GM10248 (cell line): ENCODE measurements at regions not wholly inside any gene's neighbourhood (a gene's known extent, or its start where the extent isn't known, plus 50 kb on each side); places are given as distances from the start of the nearest gene placed in this dataset.

Source experiments
- CTCF ChIA-PET: fragments of 300-600 bp; sonication (Branson Sonifier 250); formaldehyde crosslinking; extraction: SDS; loops from one replicate; lab custom pipeline; 2021; ENCODE audit warnings: antibody characterized with exemption; lab: Yijun Ruan, JAX
- POLR2A ChIA-PET: fragments of 350-650 bp; sonication (Branson Sonifier 250); formaldehyde crosslinking; extraction: SDS; loops from one replicate; lab custom pipeline; 2020; ENCODE audit warnings: antibody characterized with exemption; lab: Yijun Ruan, JAX
- DNase-seq: peaks from one replicate; pipeline ENCODE4 v3.0.0; 2012; ENCODE audit errors: extremely low spot score
- TF ChIP-seq, protein P1 (sequence below): IDR thresholded peaks from 2 replicates; pipeline ENCODE4 v1.5.1; 2012; ENCODE audit warnings: mild to moderate bottlenecking, low read depth; ENCODE audit errors: extremely low read depth, missing control alignments, control extremely low read depth

DNA sequence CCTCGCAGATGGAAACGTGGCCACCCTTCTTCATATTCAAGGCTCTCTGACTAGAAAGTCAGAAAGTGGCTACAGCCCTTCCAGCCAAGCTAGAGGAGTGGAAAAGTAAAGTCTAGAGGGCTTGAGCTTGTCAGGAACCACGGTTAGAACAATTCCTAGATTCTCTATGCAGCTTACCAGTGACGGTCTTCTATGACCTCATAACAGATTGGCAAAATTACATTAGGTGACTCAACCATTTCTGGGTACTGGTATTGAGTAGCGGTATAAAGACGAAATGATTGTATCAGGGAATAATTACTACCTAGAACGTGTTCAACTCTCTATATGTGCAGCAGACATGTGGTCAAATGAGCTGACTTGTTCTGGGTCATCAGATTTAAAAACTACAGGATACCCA, 155.0 kb upstream of the RUNX1 start:
- POLR2A ChIA-PET: interaction anchor here (0.6 kb wide), 1 partner anchor 27 kb away, joined by 3 read pairs; no protein-coding TSS in a partner anchor
- no peak for DNase-seq
- CTCF ChIA-PET: interaction anchor here (1.3 to 3.5 kb wide), 3 partner anchors 14 to 142 kb away, joined by 3 to 18 read pairs (median 5); no protein-coding TSS in a partner anchor
- TF ChIP-seq, protein P1, sequence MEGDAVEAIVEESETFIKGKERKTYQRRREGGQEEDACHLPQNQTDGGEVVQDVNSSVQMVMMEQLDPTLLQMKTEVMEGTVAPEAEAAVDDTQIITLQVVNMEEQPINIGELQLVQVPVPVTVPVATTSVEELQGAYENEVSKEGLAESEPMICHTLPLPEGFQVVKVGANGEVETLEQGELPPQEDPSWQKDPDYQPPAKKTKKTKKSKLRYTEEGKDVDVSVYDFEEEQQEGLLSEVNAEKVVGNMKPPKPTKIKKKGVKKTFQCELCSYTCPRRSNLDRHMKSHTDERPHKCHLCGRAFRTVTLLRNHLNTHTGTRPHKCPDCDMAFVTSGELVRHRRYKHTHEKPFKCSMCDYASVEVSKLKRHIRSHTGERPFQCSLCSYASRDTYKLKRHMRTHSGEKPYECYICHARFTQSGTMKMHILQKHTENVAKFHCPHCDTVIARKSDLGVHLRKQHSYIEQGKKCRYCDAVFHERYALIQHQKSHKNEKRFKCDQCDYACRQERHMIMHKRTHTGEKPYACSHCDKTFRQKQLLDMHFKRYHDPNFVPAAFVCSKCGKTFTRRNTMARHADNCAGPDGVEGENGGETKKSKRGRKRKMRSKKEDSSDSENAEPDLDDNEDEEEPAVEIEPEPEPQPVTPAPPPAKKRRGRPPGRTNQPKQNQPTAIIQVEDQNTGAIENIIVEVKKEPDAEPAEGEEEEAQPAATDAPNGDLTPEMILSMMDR: no peak

DNA sequence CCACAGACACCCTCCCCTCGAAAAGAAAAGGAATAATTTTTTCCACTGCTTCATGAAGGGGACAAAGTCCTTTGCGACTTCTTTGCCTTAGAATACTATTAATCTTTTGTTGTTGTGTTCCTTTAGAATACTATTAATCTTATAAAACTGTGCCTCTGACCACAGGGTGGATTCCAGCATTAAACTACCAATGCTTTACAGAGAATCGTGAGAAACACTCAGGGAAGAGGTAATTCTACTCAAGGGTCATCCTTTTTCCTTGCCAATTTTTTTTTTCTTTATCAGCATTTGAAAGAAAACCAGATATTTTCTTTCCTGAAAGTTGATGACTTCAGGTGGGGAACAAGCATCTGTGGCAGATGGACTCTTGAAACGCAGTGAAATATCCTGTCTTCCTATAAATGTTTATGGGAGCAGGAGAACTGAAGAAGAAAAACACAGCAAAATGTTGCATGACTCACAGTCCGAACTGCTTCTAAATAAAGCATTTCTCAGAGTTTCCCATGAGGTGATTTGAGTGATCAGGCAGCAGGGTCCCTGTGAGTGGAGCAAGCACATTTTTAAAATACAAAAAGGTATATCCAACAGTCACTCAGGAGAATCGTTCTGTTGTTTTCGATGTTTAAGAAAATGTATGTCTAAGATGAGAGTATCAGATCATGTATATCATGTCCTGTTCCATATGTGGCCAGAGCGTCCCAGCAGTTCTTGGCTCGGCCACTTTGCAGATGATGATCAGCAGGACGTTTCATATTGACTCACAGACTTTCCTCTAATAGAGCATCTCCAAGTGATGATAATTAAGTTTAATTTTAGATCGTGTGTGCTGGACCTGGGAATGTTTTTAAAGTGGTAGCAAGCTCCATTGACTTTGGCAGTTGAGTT, 154.2 kb upstream of the RUNX1 start:
- DNase-seq: no peak
- POLR2A ChIA-PET: no interaction called here
- TF ChIP-seq, protein P1: no peak
- CTCF ChIA-PET: interaction anchor here (1.3 to 3.5 kb wide), 2 partner anchors 13 to 142 kb away, joined by 3 to 18 read pairs; no protein-coding TSS in a partner anchor

DNA sequence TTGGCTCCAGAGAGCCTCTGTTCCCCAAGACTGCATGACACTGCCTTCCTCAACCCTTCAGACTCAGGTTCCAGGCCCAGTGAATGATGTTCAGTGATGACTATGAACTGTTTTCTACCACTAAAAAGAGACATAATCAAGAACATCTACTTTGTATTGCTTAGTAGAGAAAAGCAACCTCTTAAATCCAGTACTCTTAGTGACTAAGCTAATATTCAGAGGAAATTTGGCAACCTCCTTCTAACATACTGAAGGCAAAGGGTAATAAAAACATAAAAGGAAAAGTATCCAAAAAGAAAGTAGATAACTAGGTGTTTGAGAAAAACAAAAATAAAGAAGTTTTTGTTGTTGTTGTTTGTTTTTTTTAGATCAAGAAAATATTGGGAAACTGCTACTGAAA, 153.3 kb upstream of the RUNX1 start:
- ChIA-PET POLR2A (no interaction called here), CTCF (interaction anchor here (0.9 to 1.8 kb wide), 3 partner anchors 8 to 13 kb away, joined by 3 to 5 read pairs (median 4); no protein-coding TSS in a partner anchor)
- no peak for DNase-seq
- TF ChIP-seq, protein P1: no peak

DNA sequence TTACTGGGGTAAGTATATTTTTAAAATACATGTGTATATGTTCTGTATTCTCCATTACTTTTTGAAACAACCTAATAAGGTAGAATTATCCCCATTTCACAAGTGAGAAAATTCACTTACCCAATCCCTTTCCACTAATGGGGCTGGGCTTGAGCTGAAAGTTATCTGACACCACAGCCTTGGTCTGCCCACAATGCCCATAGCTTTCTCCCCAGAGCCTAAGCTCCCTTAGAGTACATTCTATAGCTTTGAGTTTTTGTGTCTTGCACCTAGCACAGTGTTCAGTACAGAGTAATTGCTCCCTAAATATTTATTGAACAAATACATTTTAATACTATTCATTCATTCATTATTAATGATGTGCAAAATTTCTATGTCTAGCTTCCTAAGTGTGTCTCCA, 152.7 kb upstream of the RUNX1 start:
- TF ChIP-seq, protein P1: no peak
- ChIA-PET POLR2A (no interaction called here), CTCF (interaction anchor here (0.9 to 1.8 kb wide), 4 partner anchors 7 to 14 kb away, joined by 3 to 5 read pairs (median 4); no protein-coding TSS in a partner anchor)
- no peak for DNase-seq

DNA sequence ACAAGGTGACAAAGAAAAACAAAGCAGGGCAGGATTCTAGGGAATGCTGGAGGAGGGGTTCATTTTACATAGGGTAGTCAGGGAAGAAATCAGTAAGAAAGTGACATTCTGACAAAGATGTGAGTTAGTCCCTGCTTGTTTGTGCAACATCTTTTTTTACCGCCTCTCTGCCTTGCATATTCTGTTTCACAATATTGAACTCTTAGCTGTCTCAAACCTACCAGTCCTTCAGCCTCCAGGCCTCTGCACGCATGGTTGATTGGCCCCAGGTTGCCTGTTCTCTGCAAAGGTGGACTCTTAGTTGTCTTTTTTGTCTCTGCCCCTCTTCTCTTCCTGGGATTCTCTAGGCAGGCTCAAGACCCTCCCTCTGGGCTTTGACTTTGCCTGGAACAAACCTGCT, 152.2 kb upstream of the RUNX1 start:
- DNase-seq: no peak
- ChIA-PET POLR2A (no interaction called here), CTCF (interaction anchor here (1.4 to 1.8 kb wide), 3 partner anchors 8 to 14 kb away, joined by 4 to 5 read pairs (median 5); no protein-coding TSS in a partner anchor)
- TF ChIP-seq, protein P1: no peak

DNA sequence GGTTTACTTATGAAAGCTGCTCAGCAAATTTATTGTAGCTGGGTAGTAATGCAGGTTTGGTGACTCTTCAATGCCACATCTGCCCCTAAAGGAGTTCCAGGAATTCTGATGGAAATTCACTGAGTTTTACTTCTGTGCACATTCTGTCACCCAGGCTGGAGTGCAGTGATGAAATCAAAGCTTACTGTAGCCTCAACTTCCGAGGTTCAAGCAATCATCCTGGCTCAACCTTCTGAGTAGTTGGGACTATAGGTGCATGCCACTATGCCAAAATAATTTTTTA, 150.6 kb upstream of the RUNX1 start:
- ChIA-PET POLR2A (no interaction called here), CTCF (interaction anchor here (0.8 to 1.8 kb wide), 6 partner anchors 9 to 63 kb away, joined by 3 to 10 read pairs (median 3); no protein-coding TSS in a partner anchor)
- no peak for DNase-seq
- TF ChIP-seq, protein P1: no peak
